Breast epithelium (tissue), 3 donors: ENCODE measurements at regions not wholly inside any gene's neighbourhood (a gene's known extent, or its start where the extent isn't known, plus 50 kb on each side); places are given as distances from the start of the nearest gene placed in this dataset.

Experiments used
- POLR2A ChIP-seq: fragments of 450-650 bp; IDR thresholded peaks from one replicate; pipeline ENCODE4 v1.6.1; 2016; ENCODE audit warnings: antibody characterized with exemption, mild to moderate bottlenecking, moderate library complexity
- POLR2AphosphoS5 ChIP-seq, 3 donors: sonication (generic); formaldehyde crosslinking; IDR thresholded peaks; one replicate each; pipeline ENCODE4 v1.6.1; 2017; ENCODE audit warnings: antibody characterized with exemption in 3 of 3
- TF ChIP-seq, protein P1 (sequence below), 3 donors: fragments of 450-650 bp; IDR thresholded peaks; one replicate each; pipeline ENCODE4 v1.5.1; 2016 to 2017; ENCODE audit warnings: antibody characterized with exemption in 3 of 3, mild to moderate bottlenecking in 3 of 3, moderate library complexity in 3 of 3

DNA sequence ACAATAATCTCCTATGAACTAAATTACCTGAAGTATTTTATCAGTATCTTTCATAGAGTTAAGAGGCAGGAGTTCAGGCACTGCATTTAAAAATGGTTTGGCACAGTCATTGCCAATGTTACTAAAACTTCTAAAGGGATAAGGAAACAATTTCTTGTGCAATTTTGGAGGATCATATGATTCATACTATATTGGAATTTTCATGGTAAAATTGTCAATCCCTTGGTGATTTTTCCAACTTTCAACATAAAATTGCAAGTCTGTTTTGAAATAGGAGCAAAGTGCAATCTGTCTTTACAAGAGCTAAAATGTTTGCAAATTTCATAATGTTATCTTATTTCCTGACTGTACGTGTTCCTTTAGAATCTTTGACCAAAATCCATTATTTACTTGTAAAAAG is 211.1 kb downstream of the DMRTA1 start:
- TF ChIP-seq POLR2AphosphoS5 (IDR thresholded peaks at IDR 0.05) (no peak), POLR2A (no peak)
- TF ChIP-seq, protein P1, sequence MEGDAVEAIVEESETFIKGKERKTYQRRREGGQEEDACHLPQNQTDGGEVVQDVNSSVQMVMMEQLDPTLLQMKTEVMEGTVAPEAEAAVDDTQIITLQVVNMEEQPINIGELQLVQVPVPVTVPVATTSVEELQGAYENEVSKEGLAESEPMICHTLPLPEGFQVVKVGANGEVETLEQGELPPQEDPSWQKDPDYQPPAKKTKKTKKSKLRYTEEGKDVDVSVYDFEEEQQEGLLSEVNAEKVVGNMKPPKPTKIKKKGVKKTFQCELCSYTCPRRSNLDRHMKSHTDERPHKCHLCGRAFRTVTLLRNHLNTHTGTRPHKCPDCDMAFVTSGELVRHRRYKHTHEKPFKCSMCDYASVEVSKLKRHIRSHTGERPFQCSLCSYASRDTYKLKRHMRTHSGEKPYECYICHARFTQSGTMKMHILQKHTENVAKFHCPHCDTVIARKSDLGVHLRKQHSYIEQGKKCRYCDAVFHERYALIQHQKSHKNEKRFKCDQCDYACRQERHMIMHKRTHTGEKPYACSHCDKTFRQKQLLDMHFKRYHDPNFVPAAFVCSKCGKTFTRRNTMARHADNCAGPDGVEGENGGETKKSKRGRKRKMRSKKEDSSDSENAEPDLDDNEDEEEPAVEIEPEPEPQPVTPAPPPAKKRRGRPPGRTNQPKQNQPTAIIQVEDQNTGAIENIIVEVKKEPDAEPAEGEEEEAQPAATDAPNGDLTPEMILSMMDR (IDR thresholded peaks at IDR 0.05) = no peak
